SK-N-MC (cell line): ENCODE measurements at regions not wholly inside any gene's neighbourhood (a gene's known extent, or its start where the extent isn't known, plus 50 kb on each side); places are given as distances from the start of the nearest gene placed in this dataset.

ENCODE experiments used
- EZH2 ChIP-seq: fragments of 200-600 bp; sonication (generic); IDR thresholded peaks from one replicate; pipeline ENCODE4 v1.6.1; 2017; ENCODE audit warnings: antibody characterized with exemption
- FOXP2 ChIP-seq: optimal IDR thresholded peaks from 2 replicates; pipeline ENCODE3; 2011; ENCODE audit warnings: mild to moderate bottlenecking, moderate library complexity; ENCODE audit not compliant: insufficient read depth; ENCODE audit errors: extremely low read length, control extremely low read depth
- POLR2AphosphoS5 ChIP-seq: IDR thresholded peaks from 2 replicates; pipeline ENCODE4 v1.6.1; 2012; ENCODE audit warnings: mild to moderate bottlenecking, low read depth, low read length, borderline replicate concordance

DNA sequence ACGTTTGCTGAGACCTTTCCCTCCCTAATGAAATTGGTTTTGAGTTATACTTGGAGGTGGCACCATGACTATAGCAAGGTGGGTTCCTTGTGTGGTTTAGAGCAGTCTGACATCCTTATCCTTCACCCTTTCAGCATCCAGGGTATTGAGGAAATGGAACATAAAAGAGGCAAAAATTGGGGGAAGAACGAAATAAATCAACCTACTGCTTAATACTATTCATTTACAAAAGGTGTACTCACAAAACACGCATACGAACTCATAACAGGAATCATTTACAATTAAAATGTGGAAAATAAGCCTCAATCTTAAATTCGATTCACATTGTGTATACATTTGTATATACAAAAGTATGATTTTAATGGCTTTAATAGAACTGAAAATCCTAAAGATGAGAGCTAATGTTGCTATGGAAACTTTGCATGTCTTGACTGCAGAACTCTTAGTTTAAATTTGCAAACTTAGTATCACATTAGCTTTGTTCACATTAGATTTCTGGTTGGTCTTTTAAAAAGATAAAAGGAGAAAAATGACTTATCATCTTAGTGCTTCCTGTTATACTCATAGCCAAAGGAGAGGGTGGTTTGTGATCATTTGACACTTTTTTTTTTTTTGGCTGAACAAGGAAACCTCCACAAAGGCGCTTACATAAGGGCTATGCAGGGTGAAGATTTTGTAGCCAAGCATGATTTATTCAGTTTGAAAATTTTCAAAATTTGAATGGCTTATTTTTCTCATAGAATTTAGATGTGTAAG, 76.1 kb upstream of the ATXN1 start:
- TF ChIP-seq EZH2: no peak
- no peak for TF ChIP-seq POLR2AphosphoS5
- no peak for TF ChIP-seq FOXP2
